LNCaP clone FGC (cell line): ENCODE measurements at regions not wholly inside any gene's neighbourhood (a gene's known extent, or its start where the extent isn't known, plus 50 kb on each side); places are given as distances from the start of the nearest gene placed in this dataset.

Experiments
- DNase-seq: peaks from one replicate; pipeline ENCODE4 v3.0.0-alpha.2; 2011; ENCODE audit warnings: low read depth
- H3K4me3 ChIP-seq: 2 replicates; pipeline ENCODE4 v1.5.1; 2011; ENCODE audit warnings: mild to moderate bottlenecking, low read depth, low read length, control low read depth
- TF ChIP-seq, protein P1 (sequence below): IDR thresholded peaks from 2 replicates; pipeline ENCODE4 v1.5.1; 2012; ENCODE audit warnings: mild to moderate bottlenecking; ENCODE audit not compliant: control insufficient read depth, insufficient read depth; ENCODE audit errors: extremely low read depth

- TF ChIP-seq, protein P1, sequence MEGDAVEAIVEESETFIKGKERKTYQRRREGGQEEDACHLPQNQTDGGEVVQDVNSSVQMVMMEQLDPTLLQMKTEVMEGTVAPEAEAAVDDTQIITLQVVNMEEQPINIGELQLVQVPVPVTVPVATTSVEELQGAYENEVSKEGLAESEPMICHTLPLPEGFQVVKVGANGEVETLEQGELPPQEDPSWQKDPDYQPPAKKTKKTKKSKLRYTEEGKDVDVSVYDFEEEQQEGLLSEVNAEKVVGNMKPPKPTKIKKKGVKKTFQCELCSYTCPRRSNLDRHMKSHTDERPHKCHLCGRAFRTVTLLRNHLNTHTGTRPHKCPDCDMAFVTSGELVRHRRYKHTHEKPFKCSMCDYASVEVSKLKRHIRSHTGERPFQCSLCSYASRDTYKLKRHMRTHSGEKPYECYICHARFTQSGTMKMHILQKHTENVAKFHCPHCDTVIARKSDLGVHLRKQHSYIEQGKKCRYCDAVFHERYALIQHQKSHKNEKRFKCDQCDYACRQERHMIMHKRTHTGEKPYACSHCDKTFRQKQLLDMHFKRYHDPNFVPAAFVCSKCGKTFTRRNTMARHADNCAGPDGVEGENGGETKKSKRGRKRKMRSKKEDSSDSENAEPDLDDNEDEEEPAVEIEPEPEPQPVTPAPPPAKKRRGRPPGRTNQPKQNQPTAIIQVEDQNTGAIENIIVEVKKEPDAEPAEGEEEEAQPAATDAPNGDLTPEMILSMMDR: no peak
- DNase-seq: no peak
- no peak overlapping the region for H3K4me3 ChIP-seq
Measured at GRCh38 chr6:142612956-142613355, 311.1 kb downstream of the ADGRG6 start.

DNA sequence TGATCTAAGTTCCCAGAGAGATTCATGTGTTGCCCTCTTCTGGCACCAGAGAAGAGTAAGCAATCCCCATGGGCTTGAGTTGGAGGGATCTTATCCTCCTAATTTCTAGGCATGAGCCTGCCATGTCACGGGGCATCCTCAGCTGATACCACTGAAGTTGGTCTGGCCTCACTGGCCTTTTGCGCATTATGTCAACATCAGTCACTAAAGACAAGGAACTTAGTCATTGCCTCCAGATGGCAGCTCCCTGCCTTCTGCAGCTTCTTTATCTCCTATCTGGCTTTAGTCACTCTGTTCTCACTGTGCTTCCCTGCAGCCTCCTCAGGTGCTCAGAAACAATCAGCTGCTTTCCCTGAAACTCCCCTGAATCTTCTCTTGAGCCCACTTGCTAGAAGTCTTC is 312.2 kb downstream of the ADGRG6 start:
- DNase-seq: no peak
- no peak overlapping the region for H3K4me3 ChIP-seq
- TF ChIP-seq, protein P1: no peak

DNA sequence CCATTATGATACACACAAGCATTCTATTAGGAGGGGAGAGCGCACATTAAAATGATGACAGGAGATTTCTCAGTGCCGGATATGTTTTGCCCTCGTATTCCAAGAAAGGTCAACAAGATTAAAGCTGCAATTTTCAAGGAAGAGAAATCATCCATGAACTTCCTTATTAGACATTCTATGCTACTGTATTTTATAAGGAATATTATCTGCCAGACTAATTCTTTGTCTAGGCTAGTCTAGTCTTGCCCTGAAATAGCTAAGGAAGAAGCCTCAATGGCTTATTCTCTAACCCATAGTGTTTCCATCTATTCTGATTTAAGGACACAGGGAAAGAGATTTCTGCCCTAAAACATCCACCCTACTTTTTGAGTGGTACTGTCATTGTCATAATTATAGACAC is 315.4 kb downstream of the ADGRG6 start:
- no peak overlapping the region for H3K4me3 ChIP-seq
- TF ChIP-seq, protein P1: no peak
- DNase-seq: no peak

GRCh38 chr6:142621822-142622221 is 320.0 kb downstream of the ADGRG6 start:
- no peak for DNase-seq
- no peak overlapping the region for H3K4me3 ChIP-seq
- TF ChIP-seq, protein P1: no peak

DNA sequence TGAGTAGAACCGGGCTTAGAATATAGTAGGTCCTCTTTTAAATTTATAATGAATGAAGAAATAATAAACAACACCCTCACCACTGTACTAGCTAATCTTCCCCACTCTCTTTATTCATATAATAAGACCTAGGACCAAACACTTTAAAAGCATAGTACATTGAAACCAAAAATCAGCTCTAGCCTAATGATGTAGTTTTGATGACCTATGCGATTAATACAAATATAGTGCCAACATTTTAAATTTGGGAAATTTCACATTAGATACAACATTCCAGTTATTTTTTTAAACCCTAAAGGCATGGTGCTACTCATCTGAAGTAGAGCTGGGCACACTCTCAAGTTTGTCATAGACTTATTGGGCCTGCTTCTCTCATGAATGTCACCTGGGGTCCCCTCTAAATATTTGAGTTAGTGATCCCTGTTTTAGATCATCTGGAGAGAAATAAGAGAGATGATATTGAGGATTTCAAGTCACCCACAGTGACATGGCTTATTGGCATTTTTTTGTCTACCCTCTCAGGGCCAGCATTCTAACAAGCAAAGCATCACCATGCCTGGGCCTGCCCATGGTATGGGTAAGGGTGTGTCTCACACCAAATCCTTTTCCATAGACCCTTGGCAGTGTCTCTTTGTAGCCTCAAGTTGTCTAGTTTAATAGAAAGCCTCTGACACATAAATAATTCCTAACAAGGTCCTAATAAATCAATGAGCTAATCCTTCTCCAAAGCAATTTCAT is 319.8 kb downstream of the HIVEP2 start:
- DNase-seq: no peak
- H3K4me3 ChIP-seq: no peak overlapping the region
- TF ChIP-seq, protein P1: no peak

GRCh38 chr6:142627474-142627873 is 317.5 kb downstream of the HIVEP2 start:
- no peak overlapping the region for H3K4me3 ChIP-seq
- no peak for DNase-seq
- TF ChIP-seq, protein P1: no peak
